ENCODE measurements at regions not wholly inside any gene's neighbourhood (a gene's known extent, or its start where the extent isn't known, plus 50 kb on each side); places are given as distances from the start of the nearest gene placed in this dataset.

DNA sequence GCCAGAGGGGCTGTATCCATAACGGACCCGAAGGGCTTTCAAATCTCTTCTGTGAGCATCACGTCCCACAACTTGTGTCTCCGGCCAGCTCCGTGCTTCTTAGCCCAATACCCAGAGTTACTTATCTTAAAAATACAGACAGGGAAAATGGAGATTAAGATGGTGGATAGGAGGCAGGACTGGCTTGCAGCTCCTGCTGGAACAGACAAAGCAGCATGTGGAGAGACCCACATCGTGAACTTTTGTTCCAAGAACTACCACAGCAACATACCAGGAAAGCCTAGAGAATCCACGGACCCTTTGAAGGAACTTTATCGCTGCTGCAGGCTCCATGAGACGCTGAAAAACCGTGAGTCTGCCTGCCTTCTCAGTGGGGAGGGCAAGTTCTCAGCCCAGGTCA lies 113.7 kb downstream of the RNASET2 start:
- DNase-seq: no peak

- DNase-seq: no peak
Measured at GRCh38 chr6:166841216-166841615, 115.1 kb downstream of the RNASET2 start.

DNA sequence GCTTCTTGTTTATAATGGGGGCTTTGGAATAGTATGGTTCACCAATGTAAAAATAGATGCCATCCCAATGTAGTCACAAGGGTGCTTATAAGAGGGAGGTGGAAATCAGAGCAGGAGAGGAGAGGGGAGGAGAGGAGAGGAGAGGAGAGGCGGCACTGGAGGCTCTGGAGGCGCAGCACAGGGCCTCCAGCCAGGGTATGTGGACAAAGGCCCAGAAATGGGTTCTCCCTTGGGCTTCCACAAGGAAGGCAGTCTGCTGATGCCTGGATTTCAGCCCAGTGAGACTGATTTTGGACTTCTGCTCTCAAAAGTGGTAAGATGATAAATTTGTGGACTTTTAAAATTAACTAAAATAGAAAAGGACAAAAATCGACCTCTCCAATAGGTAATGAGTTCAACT lies 116.8 kb downstream of the RNASET2 start:
- no peak for DNase-seq

DNA sequence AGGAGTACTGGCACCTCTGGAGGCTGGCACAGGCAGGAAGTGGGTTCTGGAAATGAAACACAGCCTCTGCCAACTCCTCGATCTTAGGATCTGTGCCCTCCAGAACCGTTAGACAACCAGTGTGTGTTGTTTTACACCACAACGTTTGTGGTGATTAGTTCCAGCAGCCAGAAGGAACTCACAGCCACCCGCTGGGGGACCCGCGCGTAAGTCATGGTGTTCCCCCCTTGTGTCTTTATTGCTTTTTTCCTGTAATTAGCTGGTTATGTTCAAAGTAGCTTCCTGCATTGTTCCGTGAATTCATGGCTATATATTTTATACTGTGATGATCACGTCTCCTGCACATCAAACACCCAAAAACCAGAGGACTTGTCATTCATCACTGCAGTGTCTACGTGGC lies 117.4 kb downstream of the RNASET2 start:
- DNase-seq: no peak

DNA sequence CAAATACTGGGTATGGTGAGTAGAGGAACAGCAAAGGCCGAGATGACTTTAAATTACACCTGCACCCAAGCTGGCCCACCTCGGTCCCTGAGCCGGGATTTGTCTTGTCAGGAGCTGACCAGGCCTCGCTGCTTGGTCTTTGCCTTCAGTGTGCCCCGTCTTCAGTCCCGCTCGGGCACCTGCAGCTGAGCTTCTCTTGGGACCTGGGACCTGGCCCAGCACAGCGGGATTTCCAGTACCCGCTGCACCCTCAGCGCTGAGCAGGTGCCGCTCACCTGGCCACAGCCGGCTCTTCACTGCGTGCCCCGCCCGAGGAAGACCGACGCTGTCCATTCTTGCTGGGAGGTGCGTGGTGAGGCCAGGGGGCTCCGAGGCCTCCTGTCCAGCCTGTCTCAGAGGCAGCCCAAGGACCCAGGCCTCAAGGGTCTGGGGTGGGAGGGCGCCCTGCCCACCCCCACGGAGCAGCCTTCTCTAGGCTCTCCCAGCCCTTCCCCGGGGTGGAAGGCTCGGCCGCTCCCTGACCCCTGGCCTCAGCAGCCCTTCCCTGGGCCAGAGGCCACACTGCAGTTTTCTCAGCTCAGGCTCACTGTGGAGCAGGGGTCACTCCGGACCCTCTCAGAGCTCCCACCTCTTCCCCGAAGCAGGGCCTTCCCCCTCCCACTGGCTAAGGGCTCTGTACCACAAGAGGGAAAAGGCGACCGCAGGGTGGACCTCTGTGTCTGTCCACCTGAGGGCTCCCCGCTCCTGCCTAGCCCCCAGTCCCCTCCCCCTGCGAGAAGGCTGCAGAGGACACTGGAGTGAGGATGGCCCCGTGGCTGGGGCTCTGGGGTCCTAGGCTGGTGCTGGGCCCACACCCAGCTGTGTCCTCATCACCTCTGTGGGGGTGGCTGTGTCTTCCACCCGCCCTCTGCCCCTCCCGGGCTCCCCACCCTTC lies 119.3 kb downstream of the RNASET2 start:
- no peak for DNase-seq

DNA sequence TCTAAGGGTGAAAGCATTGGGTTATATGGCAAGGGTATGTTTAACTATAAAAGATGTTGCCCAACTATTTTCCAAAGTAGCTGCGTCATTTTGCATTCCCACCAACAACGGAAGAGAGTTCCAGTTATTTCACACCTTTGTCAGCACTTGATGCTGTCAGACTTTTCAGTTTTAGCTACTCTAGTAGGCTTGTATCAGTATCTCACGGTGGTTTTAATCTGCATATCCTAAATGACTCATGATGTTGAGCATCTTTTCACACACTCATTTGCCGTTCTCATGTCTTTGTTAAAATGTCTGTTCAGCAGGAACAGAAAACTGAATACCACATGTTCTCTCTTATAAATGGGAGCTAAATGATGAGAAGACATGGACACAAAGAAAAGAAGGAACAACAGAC lies 122.3 kb downstream of the RNASET2 start:
- no peak for DNase-seq

DNA sequence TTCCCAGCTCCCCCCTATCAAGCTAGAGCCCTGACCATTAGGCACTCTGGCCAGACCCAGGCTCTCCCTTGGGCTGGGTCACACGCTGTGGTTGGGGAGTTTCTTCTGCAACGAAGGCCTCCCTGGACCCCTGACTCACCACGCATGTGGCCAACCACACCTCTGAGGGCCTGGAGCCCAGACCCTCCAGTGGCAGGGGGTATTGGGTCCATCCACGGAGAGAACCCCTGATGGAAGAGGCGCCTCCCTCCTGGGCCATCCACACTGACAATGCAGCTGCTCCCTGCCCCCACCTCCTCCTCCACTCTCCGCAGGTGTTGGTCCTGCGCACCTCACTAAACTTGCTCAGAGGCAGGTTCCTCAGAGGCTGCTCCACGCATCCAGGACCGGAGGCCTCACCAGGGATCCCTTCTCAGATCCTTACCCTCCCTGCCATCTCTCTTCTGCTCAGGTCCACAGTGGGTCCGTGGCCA lies 125.4 kb downstream of the RNASET2 start:
- no peak for DNase-seq

- DNase-seq: no peak
Measured at GRCh38 chr6:166830185-166830890, 126.0 kb downstream of the RNASET2 start.

- peak; percentile 6 for DNase-seq
Measured at GRCh38 chr6:166826264-166826663, 130.1 kb downstream of the RNASET2 start.

DNA sequence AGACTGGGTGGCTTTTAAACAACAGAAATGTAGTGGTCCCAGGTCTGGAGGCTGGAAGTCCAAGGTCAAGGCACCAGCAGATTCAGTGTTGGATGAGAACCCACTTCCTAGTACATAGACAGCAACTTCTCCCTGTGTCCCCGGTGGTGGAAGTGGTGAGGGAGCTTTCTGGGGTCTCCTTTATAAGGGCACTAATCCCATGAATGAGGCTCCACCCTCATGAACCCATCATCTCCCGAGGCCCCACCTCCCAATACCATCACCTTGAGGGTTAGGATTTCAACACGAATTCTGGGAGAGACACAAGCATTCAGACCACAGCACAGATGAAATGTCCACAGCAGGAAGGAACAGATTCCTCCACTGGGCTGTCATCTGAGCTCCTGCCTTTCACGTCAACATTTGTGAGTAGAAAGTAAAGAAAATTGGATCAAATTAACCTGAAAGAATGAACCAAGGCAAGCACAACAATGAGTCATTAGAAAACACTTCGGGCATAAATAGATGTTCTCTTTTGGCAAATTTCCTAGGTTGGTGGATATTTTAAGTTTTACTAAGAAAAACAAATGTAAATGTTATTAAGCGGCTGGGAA lies 130.7 kb downstream of the RNASET2 start:
- DNase-seq: peak; percentile 59

GRCh38 chr6:166824880-166825250 lies 131.5 kb downstream of the RNASET2 start:
- no peak for DNase-seq

- DNase-seq: no peak
Measured at GRCh38 chr6:166824146-166824879, 132.0 kb downstream of the RNASET2 start.

GRCh38 chr6:166822609-166823008 lies 133.7 kb downstream of the RNASET2 start:
- no peak for DNase-seq

DNA sequence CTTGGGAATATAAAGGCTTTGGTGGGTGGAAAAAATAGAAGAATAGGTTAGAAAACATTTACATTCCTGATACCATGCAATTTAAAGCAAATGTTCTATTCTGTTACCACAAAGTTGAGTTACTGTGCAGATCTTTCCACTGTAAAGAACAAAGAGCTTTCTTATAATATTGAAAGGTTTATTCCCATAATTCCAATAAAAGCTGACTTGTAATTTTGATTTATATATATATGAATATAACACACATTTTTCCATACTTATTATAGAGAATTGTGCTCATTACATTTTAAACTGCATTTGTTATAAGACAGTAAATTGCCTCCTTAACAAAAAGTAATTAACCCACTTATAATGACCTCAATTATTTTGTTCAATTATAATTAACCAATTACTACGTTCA lies 135.9 kb downstream of the RNASET2 start:
- no peak for DNase-seq

- DNase-seq: no peak
Measured at GRCh38 chr6:166820070-166820469, 136.3 kb downstream of the RNASET2 start.

GRCh38 chr6:166815629-166816028 lies 140.7 kb downstream of the RNASET2 start:
- DNase-seq: peak; percentile 24

GRCh38 chr6:166814390-166814789 lies 142.0 kb downstream of the RNASET2 start:
- DNase-seq: no peak

DNA sequence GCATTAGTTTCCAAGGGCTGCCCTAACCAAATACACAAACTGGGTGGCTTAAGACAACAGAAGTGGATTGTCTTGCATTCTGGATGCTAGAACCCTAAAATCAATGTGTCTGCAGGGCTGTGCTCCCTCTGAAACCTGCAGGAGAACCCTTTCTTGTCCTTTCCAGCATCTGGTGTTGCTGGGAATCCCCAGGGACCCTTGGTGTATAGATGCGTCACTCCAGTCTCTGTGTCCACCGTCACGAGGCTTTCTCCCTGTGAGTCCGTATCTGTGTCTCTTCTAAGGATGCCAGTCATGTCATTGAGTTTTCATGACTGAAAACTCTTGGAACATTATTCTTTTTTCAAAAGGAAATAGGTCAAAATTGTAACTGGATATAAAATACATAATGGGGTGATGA lies 142.9 kb downstream of the RNASET2 start:
- no peak for DNase-seq

GRCh38 chr6:166810864-166811263 lies 145.5 kb downstream of the RNASET2 start:
- DNase-seq: no peak

- DNase-seq: peak; percentile 4
Measured at GRCh38 chr6:166809721-166810120, 146.6 kb downstream of the RNASET2 start.

DNA sequence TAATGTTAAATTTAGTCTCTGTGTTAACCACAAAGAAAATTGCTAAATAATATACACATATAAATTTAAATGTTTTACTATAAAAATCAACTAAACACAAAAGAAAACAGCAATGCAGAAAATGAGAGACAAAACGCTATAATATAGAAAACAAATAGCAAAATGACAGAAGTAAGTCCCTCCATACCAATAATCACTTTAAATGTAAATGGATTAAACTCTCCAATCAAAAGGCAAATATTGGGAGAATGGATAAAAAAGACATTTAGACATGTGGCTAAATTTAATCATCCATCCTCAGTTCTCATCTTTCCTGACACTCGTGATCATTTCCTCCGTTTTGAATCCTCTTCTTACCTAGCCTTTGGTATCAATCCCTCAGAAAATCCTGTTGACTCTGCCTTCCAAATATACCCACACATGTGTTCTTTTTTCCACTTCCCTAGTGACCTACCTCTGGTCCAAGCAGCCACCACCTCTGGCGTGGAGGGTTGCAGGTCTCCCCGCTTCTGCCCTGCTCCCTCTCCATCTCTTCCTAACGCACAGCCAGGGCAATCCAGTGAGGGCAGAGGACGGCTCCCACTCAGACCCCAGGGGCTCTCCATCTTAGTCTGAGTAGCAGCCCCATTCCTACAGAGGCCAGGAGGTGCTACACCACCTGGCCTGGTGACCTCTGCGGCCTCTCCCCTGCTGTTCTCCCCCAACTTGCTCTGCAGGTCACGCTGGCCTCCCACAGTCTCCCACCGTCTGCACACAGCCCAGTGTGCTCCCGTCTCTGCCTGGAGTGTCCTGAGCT lies 149.2 kb downstream of the RNASET2 start:
- no peak for DNase-seq
